Panc1 (cell line): ENCODE measurements at regions not wholly inside any gene's neighbourhood (a gene's known extent, or its start where the extent isn't known, plus 50 kb on each side); places are given as distances from the start of the nearest gene placed in this dataset.

ENCODE experiments used
- ATAC-seq: fragments of 200-7000 bp; cut with Tn5 transposase; 2 replicates; pipeline ENCODE4 v1.9.1; 2020; ENCODE audit warnings: mild to moderate bottlenecking, moderate library complexity
- BruUV-seq: library from RNA; stranded (reverse); fragments of 400-500 nt; replicated peaks from 2 replicates; lab custom pipeline; 2021; lab: Mats Ljungman, UMichigan
- CTCF ChIA-PET: fragments of 300-600 bp; sonication (Branson Sonifier 250); formaldehyde crosslinking; loops from one replicate; lab custom pipeline; 2022; ENCODE audit warnings: antibody characterized with exemption; lab: Charles Lee
- POLR2A ChIA-PET: fragments of 300-600 bp; sonication (Branson Sonifier 250); formaldehyde crosslinking; loops from one replicate; lab custom pipeline; 2022; ENCODE audit warnings: antibody characterized with exemption; lab: Charles Lee
- DNase-seq: peaks from one replicate; pipeline ENCODE4 v3.0.0-alpha.2; 2010; ENCODE audit warnings: low read depth, low spot score
- H3K27ac ChIP-seq: 2 replicates; pipeline ENCODE4 v1.5.1; 2011; ENCODE audit warnings: mild to moderate bottlenecking, low read length, inconsistent platforms
- H3K27me3 ChIP-seq: fragments of 200-500 bp; sonication (Bioruptor generic); 2 replicates; pipeline ENCODE4 v1.6.0; 2014; ENCODE audit warnings: low read length, inconsistent platforms; ENCODE audit not compliant: control insufficient read depth, insufficient read depth
- H3K36me3 ChIP-seq: fragments of 200-500 bp; sonication (Bioruptor generic); 2 replicates; pipeline ENCODE4 v1.5.1; 2014; ENCODE audit warnings: inconsistent platforms, mild to moderate bottlenecking, low read length, moderate library complexity; ENCODE audit not compliant: control insufficient read depth, insufficient read depth
- H3K4me1 ChIP-seq: 2 replicates; pipeline ENCODE4 v1.5.1; 2011; ENCODE audit warnings: inconsistent platforms, mild to moderate bottlenecking, low read length, moderate library complexity; ENCODE audit not compliant: control insufficient read depth, insufficient read depth
- H3K4me3 ChIP-seq, 2 experiments: 2 replicates each; pipeline ENCODE4 v1.5.1; 2011 to 2012; ENCODE audit warnings: low read depth in 2 of 2, low read length in 2 of 2, mild to moderate bottlenecking in 2 of 2, inconsistent platforms in 1 of 2, moderate library complexity in 1 of 2
- H3K9me3 ChIP-seq: fragments of 200-500 bp; sonication (Bioruptor generic); 2 replicates; pipeline ENCODE4 v1.5.1; 2014; ENCODE audit warnings: low read depth, mild to moderate bottlenecking, inconsistent platforms, low read length, moderate library complexity; ENCODE audit not compliant: control insufficient read depth, insufficient read depth
- CTCF ChIP-seq: fragments of 450-650 bp; IDR thresholded peaks from 2 replicates; pipeline ENCODE4 v1.5.1; 2017; ENCODE audit warnings: mild to moderate bottlenecking
- POLR2AphosphoS5 ChIP-seq: IDR thresholded peaks from 2 replicates; pipeline ENCODE4 v1.6.1; 2012; ENCODE audit warnings: mild to moderate bottlenecking, low read depth, low read length, moderate library complexity
- SIN3A ChIP-seq: IDR thresholded peaks from 2 replicates; pipeline ENCODE4 v1.6.1; 2012; ENCODE audit warnings: low read depth, mild to moderate bottlenecking, low read length, moderate library complexity, borderline replicate concordance; ENCODE audit not compliant: insufficient read depth
- TCF7L2 ChIP-seq: IDR thresholded peaks from 2 replicates; pipeline ENCODE4 v1.6.1; 2011; ENCODE audit warnings: mild to moderate bottlenecking, low read depth, low read length, inconsistent platforms
- in situ Hi-C: cut with HindIII; loops from 2 replicates; pipeline ENCODE4 v1.10.0; 2016; ENCODE audit warnings: low sequenced_read_pairs, low pct_unique_long_range_greater_than_20kb
- intact Hi-C: fragments of 100-400 bp; cut with micrococcal nuclease; formaldehyde crosslinking; loops from one replicate; pipeline ENCODE4 v1.10.0; 2022; ENCODE audit not compliant: unreplicated experiment
- TF ChIP-seq, protein P1 (sequence below), 2 experiments: IDR thresholded peaks; 2 replicates each; pipeline ENCODE4 v1.6.1; 2011 to 2012; ENCODE audit warnings: low read depth in 2 of 2, control low read depth in 1 of 2, low read length in 1 of 2, mild to moderate bottlenecking in 1 of 2, moderate library complexity in 1 of 2; ENCODE audit not compliant: insufficient read depth in 1 of 2

- no peak overlapping the region for H3K4me3 ChIP-seq
- no peaks in the 10 kb centered on the region for H3K4me1 ChIP-seq
- no peaks in the 10 kb centered on the region for H3K9me3 ChIP-seq
- TF ChIP-seq CTCF (peak; percentile 50), POLR2AphosphoS5 (no peak)
- intact Hi-C loops = no loop called here
- no peaks in the 10 kb centered on the region for H3K36me3 ChIP-seq
- in situ Hi-C loops = no loop called here
- H3K27ac ChIP-seq = no peak overlapping the region
- ChIA-PET CTCF (no interaction called here), POLR2A (no interaction called here)
- no peaks in the 10 kb centered on the region for H3K27me3 ChIP-seq
- ATAC-seq (no peak), DNase-seq (no peak)
- BruUV-seq = no TSS peak
Measured at GRCh38 chr4:187380181-187380581, 615.4 kb upstream of the ZFP42 start.

DNA sequence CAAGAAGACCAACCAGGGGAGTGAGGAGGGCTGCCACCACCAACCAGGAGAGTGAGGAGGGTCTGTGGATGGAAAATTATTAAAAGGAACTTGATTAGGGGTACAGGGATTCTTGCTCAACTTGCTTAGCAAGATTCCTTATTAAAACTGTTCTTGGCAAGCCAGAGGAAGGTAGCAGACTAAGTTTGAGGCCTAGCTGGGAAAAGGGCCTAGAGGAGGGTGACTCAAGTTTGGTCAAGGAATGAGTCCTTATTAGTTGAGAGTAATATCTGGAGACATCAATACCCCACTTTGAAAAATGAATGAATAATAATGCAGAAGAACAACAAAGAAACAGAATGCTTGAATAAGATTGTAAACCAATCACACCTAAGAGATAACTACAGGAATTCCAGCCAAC, 612.4 kb upstream of the ZFP42 start:
- Histone ChIP-seq H3K27ac (no peak overlapping the region), H3K4me1 (no peaks in the 10 kb centered on the region), H3K27me3 (no peaks in the 10 kb centered on the region), H3K36me3 (no peaks in the 10 kb centered on the region), H3K9me3 (no peaks in the 10 kb centered on the region), H3K4me3 (no peak overlapping the region)
- no TSS peak for BruUV-seq
- intact Hi-C loops = no loop called here
- TF ChIP-seq POLR2AphosphoS5 = no peak
- TF ChIP-seq, protein P1, sequence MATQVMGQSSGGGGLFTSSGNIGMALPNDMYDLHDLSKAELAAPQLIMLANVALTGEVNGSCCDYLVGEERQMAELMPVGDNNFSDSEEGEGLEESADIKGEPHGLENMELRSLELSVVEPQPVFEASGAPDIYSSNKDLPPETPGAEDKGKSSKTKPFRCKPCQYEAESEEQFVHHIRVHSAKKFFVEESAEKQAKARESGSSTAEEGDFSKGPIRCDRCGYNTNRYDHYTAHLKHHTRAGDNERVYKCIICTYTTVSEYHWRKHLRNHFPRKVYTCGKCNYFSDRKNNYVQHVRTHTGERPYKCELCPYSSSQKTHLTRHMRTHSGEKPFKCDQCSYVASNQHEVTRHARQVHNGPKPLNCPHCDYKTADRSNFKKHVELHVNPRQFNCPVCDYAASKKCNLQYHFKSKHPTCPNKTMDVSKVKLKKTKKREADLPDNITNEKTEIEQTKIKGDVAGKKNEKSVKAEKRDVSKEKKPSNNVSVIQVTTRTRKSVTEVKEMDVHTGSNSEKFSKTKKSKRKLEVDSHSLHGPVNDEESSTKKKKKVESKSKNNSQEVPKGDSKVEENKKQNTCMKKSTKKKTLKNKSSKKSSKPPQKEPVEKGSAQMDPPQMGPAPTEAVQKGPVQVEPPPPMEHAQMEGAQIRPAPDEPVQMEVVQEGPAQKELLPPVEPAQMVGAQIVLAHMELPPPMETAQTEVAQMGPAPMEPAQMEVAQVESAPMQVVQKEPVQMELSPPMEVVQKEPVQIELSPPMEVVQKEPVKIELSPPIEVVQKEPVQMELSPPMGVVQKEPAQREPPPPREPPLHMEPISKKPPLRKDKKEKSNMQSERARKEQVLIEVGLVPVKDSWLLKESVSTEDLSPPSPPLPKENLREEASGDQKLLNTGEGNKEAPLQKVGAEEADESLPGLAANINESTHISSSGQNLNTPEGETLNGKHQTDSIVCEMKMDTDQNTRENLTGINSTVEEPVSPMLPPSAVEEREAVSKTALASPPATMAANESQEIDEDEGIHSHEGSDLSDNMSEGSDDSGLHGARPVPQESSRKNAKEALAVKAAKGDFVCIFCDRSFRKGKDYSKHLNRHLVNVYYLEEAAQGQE (IDR thresholded peaks at IDR 0.05; ENCODE audit: insufficient read depth in 1 of 2, low read depth in 2 of 2, low read length in 1 of 2) = no peak
- TF ChIP-seq TCF7L2 = no peak
- no peak for TF ChIP-seq SIN3A
- no peak for TF ChIP-seq CTCF
- ATAC-seq = no peak
- no peak for DNase-seq
- POLR2A ChIA-PET = no interaction called here
- CTCF ChIA-PET = no interaction called here
- in situ Hi-C loops = no loop called here

- H3K9me3 ChIP-seq = no peaks in the 10 kb centered on the region
- in situ Hi-C loops = no loop called here
- no TSS peak for BruUV-seq
- no peak for TF ChIP-seq POLR2AphosphoS5
- H3K4me3 ChIP-seq = no peak overlapping the region
- H3K27me3 ChIP-seq = no peaks in the 10 kb centered on the region
- no peaks in the 10 kb centered on the region for H3K4me1 ChIP-seq
- CTCF ChIA-PET = no interaction called here
- ATAC-seq = no peak
- POLR2A ChIA-PET = no interaction called here
- no peak for DNase-seq
- intact Hi-C loops = no loop called here
- no peak overlapping the region for H3K27ac ChIP-seq
- H3K36me3 ChIP-seq = no peaks in the 10 kb centered on the region
Measured at GRCh38 chr4:187387739-187388138, 607.8 kb upstream of the ZFP42 start.
